Renal pelvis (tissue), 1 donor: ENCODE measurements at regions not wholly inside any gene's neighbourhood (a gene's known extent, or its start where the extent isn't known, plus 50 kb on each side); places are given as distances from the start of the nearest gene placed in this dataset.

Experiments
- DNase-seq: peaks from one replicate; pipeline ENCODE4 v3.0.0-alpha.2; 2013

DNA sequence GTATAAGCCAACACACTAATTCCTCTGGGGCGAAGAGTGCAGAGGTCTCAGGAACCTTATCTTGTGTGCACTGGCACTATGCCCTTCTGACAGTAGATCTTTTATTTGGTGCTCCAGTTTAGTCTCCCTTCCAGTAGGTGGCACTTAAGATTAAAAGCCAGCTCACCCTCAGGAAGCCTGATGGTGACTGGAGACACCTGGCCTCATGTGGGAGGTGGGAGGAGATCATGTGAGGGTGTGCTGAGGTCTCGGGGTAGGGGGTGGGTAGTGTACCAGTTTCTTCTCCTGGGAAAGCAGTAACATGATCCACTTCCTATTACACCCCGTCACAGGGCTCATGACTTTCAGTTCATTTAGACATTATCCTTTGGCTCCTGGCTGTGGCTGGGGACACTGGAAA is 654.9 kb downstream of the ADCYAP1 start:
- peak; percentile 4 for DNase-seq

- DNase-seq, result no peak
Observed at GRCh38 chr18:1564793-1565192, 660.1 kb downstream of the ADCYAP1 start.

DNA sequence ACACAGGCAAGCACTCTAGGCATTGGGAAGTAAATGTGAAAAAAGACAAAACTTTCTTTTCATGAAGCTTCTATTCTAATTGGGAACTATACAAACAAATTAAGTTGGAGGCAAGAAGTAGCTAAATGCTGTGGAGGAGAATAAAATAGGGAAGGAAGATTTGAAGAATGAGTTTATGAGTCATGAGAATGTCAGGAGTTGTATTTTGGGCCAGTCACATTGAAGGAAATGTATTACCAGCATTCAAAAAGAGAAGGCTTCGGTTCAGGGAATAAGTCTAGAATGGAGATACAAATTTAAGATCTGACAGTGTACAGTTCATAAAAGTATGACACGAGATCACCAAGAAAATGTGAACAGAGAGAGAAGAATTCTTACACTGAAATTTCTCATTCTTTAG is 666.5 kb downstream of the ADCYAP1 start:
- DNase-seq, result no peak

DNA sequence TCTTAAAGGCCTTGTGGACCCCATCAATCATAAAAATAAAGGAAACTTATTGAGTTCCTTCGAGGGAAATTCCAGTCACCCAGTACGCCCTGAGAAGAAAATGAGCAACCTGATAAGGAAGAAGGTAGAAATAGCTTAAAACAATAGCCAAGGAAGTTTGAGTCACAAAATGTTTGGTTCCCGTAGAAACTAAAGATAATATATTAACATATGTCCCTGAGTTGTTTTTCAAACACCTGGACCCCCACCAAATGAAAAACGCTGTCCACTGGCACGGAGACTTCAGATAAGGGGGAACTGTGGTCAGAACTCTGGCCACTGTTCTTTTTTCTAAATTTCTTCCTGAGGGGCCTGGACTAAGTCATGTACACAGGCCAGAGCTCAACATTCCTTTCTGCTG is 669.1 kb downstream of the ADCYAP1 start:
- DNase-seq, result no peak

DNA sequence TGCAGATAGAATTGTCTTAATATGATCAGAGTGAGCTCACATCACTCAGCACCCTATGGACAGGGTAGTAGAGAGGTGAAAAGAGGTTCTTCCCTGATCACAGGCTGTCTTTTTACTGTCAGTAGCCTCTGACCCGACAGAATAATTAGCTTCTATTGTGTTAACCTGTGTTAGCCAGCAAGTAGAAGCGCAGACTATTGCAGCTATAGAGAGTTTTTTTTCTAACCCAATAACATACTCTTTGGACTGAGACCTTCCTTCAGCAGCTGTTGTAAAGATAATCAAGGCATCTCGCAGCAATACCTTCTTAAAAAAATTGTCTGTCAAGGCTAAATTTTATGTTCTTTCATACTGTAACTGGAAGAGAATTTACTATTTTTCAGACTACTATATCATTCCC is 670.4 kb downstream of the ADCYAP1 start:
- no peak for DNase-seq

GRCh38 chr18:1578505-1578904 is 673.8 kb downstream of the ADCYAP1 start:
- DNase-seq, result no peak

DNA sequence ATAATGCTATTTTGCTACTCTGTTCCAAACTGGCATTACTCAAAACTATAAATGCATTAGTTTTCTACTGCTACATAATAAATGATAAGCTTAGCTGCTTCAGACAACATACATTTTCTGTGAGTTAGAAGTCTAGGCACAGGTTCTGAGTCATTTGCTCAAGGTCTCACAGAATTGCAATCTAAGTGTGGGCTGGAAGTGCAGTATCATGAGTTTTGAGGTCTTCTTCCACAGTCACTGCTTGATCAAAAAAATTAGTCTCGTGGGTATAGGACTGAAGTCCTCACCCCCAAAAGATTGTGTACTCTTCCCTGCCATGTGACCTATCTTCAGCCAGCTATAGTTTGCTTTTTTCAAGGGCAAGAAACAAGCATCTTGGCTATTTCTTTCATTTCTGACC is 676.9 kb downstream of the ADCYAP1 start:
- no peak for DNase-seq

- peak; percentile 19 for DNase-seq
Observed at GRCh38 chr18:1585881-1586488, 681.3 kb downstream of the ADCYAP1 start.

DNA sequence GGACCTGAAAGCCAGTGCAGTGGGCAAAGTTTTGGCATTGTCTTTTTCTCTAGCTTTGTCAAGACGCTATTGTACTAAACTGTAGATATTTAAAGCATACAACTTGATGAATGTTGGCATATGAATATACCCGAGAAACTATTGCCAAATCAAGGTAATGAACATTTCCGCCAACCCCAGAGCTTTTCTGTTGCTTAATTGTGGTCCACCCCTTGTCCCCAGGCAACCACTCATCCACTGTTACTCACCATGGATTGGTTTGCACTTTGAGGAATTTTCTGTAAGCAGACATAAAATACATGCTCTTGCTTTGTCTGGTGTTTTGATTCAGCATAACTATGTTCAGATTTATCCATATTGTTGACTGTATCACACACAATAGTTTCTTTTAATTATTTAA is 688.4 kb downstream of the ADCYAP1 start:
- DNase-seq, result no peak

DNA sequence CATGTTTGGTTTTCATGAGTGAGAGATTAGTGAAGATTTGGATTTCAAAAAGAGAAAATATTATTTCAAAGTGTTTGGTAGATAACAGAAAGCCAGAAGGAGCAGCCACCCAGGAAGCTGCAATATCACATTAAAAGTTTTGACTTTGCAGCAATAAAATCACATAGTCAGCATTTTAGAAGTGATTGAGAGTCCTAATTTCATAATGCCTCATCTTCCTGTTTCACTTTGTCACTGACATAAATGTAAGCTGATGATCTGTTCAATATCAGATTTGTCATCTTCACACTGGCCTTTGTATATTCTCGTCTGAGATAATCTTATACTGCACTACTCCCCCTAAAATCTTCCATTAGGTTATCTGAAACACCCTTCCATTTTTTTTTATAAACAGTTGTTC is 690.5 kb downstream of the ADCYAP1 start:
- no peak for DNase-seq

DNA sequence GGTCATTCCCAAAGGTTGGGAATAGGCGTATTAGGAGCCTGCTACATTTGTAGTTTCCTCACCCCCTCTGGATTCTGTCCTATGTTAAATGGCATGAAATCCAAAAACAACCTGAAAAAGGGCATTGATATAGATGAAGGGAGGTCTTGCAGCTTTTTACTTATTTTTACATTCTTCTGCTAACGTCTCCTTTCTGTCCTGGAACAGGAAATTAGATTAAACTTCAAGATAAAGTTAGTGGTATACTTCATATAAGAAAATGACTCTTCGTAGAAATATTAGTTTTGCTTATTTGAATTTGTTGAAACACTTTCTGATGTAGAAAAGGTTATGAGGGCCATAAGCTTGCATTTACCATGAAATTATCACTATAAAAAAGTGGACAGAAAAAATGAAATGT is 694.5 kb downstream of the ADCYAP1 start:
- no peak for DNase-seq

DNA sequence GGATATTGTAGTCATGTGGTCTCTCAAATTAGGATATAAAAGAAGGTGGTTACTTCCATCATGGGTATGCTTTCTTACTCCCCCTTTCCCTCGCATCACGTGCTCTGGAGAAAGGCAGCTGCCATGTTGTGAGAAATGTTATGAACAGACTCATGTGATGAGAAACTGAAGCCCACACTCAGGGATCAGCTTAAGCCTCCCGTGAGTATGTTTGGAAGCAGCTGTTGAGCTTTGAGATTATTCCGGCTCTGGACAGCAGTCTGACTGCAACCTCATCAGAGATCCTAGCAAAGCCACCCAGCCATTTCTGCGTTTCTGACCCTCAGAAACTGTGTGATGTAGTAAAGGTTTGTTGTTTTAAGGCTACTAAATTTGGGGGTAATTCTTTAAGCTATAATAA is 700.1 kb downstream of the ADCYAP1 start:
- DNase-seq, result no peak

- no peak for DNase-seq
Observed at GRCh38 chr18:1618364-1618763, 713.7 kb downstream of the ADCYAP1 start.

- DNase-seq, result no peak
Observed at GRCh38 chr18:1619507-1619906, 714.8 kb downstream of the ADCYAP1 start.

DNA sequence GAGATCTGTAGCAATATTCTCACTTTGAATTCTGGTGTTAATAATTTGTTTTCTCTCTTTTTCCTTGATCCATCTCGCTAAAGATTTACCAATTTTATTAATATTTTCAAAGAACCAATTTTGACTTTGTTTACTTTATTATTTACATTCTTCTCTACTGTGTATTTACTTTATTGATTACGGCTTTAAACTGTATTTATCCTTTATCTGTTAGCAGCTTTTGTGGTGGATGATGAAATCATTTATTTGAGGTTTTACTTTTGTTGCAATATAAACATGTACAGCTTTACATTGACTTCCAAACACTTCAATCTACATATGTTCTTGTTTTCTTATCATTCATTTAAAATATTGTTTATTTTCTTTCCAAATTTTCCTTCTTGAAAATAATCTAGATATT is 719.9 kb downstream of the ADCYAP1 start:
- DNase-seq, result no peak

GRCh38 chr18:1627494-1627893 is 722.8 kb downstream of the ADCYAP1 start:
- no peak for DNase-seq

DNA sequence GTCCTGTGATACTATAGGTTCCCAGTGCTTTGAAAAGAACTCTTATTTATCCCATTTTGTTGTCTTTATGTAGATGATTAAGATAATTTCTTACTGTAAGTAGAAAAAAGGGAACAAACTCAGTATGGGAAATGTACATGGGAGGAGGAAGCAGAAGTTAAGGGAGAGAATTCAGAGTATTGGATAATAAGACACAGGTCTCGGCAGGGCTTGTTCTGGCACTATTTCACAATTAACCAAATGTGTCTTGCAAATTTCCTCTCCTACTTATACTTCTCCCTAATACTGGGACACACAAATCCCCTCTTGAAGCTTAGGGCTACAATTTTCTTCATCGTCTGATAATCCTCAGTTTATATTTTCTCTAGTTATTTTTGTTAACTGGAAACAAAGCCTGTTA is 744.0 kb downstream of the ADCYAP1 start:
- no peak for DNase-seq

DNA sequence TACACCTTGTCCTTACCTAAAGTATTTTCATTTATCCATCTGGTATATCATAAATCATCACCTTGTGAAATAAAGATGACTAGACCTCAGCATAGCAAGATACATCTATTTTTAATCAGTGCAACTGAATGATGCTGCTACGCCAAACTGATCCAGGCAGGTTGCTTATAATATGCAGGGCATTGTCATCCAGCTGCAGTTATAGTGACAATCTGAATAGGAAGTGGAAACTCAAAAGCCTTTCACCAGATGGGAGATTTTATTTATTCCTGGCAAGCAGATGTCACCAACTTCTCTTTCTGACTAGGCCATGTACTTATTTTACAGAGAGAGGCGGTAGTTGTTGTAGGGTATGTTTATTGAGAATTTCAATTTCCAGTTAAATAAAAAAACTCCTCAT is 747.3 kb downstream of the ADCYAP1 start:
- DNase-seq, result no peak

DNA sequence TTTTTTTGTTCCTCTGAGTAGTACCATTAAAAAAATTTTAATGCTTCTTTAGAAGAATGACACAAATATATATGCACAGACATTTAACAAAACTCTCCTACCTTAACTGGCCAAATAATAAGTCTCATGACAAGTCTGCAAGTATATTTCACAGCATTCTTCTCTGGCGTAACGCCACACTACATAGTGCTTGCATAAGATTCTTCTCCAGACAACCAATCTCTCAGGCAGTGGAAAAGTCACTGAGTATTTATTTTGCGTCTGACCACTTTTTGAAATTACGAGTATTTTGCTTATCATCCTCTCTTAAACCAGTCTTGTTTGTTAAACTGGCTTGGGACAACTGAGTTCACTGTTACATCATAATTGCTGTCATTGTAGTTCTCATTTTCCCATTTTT is 749.2 kb downstream of the ADCYAP1 start:
- no peak for DNase-seq

GRCh38 chr18:1657876-1658275 is 753.2 kb downstream of the ADCYAP1 start:
- no peak for DNase-seq

DNA sequence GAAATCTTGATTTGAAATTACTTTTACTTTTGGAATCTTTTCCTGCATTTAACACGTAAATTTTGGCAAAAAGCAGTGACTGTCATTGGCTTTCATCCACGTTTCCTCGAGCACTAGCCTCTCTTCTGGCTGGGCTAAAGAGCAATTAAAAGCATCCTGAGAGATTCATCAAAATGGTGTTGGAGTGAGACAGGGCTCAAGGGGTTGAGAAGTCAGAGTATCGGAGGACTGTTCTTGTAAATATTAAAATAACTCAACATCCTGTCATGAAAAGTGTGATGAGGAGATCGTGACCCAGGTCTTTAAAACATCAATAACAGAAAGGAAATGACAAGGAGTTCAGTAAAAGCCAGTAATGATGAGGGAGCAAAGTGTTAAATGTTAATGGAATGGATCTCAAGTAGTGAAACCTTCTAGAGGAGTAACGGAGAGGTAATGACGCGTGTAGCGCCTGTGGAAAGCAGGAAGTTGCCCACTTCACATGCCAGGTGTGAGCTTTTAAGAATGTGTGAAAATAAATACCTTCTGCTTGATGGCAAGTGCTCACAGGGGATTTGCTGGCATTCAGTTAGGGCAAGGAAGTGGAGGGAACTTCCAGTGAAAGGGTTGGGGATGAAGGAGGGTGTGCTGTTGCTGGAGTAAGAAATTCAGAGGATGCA is 754.4 kb downstream of the ADCYAP1 start:
- peak; percentile 39 for DNase-seq

DNA sequence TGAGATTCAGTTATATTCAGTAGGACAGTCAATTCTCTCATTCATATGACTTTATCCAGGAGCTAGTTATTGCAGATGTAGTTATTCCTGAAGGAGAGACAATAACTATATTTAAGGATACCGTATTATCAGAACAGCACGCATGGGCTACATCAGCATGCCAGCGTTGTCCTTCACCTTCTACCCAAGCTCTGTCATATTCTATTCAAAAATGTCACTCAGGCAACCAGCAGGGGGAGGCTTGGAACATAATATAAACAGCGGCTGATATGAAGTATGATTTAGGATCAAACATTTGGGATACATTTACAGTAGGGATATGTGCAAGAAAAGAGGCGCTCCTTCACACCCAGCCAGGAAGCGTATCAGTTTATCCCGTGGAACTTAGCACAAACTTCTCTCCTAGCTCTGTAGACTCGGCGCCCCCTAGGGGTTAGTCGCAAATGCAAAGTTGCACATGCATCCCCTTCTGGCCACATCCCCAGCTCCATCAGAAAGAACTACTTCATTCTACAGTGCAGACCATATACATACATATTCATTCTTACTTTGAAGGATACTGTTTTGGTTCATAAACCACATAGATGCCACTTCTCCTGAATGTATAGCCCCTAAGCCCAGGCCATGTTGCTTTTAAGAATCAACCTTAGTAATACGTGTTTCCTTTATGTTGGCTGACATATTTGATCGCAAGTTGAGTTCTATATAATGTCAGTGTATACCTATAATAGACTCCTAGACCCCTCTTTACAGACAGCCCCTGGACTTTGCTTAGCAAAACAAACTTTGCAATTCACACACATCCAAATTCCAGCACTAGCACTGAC is 759.4 kb downstream of the ADCYAP1 start:
- DNase-seq, result peak; percentile 8

DNA sequence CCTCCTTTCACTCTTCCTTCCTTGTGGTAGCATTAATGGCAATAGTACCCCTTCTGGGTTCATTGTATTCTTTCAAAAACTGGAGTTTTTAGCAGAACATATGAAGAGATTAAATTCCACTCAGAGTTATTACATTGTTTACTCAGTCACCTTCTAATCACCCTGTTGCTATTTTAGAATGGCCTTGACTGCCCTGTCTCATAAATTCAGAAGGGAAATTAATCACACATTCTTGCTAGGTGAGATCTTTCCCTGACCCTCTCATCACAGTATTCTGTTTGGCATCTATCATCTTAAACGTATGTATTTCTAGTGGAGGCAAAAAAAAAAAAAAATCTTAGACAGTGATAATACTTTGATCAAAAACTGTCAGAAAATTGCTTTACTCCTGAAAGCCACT is 760.4 kb downstream of the ADCYAP1 start:
- DNase-seq, result peak; percentile 10
